IPS-NIHi7 (cell line): ENCODE measurements at regions not wholly inside any gene's neighbourhood (a gene's known extent, or its start where the extent isn't known, plus 50 kb on each side); places are given as distances from the start of the nearest gene placed in this dataset.
"Not testable (repeated sequence)": the region's sequence is repeated elsewhere in the genome, so short reads cannot be mapped to it uniquely, and the experiment has no call there.

Source experiments
- DNase-seq: peaks from one replicate; pipeline ENCODE4 v3.0.0; 2012; ENCODE audit warnings: mixed read lengths; ENCODE audit errors: extremely low spot score

DNA sequence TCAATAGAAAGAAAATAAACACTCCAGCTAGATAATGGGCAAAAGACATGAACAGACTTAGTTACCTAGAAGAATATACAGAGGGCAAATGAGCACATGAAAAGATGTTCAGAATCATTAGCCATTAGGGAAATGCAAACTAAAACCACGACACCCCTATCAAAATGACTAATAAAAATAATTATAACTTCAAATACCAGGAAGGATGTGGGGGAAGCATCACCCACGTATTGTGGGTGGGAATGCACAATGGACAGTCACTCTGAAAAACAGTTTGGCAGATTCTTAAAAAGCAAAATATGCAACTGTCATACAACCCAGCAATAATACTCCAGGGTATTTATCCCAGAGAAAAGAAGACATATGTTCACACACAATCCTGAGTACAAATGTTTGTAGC is 92.6 kb downstream of the DLL1 start:
- DNase-seq: no peak

DNA sequence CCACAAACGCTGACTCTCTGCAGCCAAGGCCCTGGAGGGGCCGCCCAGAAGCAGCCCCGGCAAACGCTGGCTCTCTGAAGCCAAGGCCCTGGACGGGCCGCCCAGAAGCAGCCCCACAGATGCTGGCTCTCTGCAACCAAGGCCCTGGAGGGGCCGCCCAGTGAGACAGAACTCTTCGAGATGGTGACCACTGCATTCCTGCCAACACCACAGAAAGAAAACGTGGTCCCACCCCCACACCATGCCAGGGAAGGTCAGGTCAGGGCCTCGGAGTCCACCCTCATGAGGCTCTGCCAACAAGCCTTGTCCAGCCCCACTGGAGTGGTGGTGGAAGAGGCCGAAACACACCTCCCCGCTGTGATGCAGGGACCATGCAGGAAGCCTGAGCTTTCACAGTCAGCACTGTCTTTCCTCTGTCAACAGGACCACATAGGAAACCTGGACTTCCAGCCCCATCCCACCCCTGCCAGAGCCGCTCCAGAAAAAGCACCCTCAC is 97.5 kb downstream of the DLL1 start:
- no peak for DNase-seq

DNA sequence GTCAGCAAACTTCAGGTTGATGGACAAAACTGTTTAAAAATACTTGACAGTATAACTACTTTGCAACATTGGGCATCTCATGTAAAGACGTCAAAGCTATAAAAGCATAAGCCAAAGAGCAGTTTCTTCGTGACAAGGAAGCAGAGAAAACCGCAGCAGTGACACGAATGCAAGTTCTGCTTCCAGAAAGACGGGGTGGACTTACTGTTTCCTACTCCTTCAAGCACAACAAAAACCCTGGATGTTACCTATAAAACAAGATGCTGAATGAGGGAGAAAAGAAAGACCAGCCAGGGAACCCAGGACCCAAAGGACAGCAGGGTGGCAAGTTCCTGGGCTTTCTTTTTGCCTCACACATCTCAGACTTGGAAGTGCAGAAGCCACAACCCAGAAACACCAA is 98.0 kb downstream of the DLL1 start:
- no peak for DNase-seq

DNA sequence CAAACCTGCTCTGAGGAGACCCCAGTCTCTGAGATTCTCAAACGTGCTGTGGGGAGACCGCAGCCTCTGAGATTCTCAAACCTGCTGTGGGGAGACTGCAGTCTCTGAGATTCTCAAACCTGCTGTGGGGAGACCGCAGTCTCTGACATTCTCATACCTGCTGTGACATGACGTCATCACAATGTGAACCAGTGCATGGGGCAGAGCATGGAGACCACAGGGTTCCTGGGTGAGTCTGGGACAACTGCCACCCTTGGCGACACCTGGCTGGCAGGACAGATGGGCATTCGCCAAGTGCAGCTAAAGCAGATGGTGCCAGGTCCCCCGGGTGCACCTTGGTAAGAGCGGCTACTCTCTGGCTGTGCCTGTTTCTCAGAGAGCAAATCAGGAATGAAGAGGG is 98.8 kb downstream of the DLL1 start:
- DNase-seq: not testable (repeated sequence)

DNA sequence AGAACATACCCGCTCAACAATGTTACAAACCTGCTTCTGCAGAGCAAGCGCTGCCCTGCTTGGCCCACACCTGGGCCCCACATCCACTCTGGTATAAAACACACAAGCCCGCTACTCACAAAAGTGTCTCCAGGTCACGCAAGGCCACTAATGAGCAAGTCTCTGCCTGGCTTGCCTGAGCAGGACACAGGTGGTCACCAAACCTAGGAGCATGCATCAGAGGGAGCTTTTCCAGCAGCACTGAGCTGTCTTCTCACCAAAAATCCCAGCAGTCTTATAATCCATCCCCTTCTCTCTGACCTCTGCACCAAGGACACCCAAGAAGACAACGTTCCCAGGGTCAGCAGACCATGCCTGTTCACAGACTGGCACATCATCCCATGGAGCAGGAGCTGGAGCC is 100.8 kb downstream of the DLL1 start:
- DNase-seq: no peak

DNA sequence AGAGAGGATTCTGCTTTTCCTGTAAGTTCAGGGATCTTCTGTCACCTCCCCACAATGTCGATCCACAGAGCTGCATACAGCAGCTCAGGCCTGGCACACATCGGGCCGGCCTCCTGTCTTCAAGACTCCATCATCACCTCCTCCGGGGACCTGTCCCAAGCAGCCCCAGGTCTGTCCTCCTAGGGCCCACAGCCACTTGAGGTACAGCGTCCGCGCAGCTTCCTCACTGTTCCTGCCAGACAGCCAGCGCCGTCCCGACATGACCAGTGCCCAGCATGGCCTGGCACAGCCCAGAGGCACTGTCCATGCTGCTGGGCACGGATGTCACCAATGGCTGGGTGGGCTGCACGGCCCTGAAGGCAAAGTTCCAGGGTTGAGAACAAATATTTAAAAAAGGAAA is 101.6 kb downstream of the DLL1 start:
- DNase-seq: no peak

DNA sequence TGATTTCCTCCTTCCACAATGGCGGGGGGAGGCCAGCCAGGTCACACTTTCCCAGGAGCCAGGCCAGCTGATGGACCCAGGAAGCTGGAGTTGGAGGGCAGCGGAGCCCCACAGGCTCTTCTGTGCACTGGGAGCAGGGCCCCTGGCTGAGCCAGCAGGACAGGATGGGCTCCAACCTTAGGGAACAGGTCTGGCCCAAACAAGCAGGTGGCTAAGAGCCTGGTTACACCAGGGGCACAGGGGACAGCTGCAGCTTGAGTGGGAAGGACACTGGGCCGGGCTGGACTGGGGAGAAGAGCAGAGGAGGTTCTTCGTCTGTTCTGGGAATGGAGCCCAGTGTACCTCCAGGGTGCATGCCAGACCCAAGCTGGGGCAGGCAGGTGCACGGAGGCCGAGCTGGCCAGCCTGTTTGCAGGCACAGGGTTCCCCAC is 102.3 kb downstream of the DLL1 start:
- no peak for DNase-seq

DNA sequence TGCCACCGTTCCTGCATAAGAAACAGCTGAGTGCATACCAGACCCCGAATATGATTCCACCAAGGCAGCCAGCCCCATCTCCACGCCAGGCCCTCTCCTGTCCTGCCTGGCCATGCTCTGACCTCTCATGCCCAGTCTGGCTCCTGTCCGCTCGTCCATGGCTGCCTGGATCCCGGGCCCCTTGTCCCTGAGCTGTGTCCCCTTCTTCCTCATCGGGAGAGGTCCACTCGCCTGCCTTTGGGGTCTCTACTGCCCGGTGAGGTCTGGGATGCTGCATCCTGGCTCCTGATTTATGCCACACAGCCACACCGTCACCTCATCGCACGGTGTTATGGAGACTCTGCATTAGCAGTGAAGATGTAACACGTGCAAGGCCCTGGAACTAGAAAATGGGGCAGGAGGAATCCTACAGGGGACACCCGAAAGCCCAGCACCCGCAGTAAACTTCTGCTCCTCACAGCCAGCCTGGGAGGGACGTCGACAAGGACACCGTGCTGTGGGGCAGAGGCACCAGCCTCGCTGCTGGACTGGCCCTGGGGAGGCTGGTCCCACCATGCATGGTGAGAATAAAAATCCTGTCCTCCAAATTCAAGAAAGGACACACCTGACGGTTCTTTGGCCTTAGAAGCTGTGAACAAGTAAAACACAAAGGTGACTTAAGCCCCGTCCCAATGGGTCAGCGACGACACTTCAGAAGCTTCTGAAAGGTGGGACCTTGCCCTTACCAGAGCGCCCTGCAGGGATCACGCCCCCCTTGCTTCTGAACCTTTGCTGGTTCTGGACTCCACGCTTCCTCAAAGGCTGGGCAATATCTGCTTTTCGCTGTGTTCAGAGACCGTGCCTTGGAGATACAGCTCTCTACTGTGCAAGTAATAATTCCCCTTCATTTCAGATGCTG is 103.0 kb downstream of the DLL1 start:
- DNase-seq: no peak

DNA sequence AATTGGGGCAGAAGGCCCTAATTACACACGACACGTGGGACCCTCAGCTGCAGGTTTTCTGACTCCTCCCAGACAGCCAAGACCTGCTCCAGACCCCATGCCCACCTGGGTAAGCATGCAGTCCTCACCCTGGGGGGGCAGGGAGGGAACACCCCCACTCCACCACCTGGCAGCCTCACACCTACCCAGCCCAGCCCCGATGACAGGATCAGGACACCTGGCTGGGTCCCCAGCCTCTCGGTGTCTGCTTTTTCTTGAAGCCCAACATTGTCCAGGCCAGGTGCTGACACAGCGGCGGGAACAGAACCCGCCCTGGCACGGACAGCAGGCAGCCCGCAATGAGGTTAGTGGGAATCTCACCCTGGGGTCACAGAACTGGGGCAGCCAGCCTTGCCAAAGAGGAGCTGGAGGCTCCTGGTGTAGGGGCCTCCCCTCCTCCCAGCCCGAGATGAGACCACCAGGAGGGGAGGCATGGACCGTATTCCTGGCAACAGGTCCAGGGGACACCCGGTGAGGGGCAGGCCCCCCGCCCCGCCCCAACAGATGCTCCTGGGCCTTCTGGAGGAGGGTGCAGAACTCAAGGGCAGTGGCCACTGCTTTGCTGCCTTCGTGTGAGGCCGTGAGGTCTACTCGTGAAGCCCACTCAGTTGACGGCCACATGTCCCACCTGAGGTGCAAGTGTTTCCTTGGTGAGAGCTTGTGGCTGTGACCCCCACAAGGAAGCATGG is 103.8 kb downstream of the DLL1 start:
- no peak for DNase-seq

DNA sequence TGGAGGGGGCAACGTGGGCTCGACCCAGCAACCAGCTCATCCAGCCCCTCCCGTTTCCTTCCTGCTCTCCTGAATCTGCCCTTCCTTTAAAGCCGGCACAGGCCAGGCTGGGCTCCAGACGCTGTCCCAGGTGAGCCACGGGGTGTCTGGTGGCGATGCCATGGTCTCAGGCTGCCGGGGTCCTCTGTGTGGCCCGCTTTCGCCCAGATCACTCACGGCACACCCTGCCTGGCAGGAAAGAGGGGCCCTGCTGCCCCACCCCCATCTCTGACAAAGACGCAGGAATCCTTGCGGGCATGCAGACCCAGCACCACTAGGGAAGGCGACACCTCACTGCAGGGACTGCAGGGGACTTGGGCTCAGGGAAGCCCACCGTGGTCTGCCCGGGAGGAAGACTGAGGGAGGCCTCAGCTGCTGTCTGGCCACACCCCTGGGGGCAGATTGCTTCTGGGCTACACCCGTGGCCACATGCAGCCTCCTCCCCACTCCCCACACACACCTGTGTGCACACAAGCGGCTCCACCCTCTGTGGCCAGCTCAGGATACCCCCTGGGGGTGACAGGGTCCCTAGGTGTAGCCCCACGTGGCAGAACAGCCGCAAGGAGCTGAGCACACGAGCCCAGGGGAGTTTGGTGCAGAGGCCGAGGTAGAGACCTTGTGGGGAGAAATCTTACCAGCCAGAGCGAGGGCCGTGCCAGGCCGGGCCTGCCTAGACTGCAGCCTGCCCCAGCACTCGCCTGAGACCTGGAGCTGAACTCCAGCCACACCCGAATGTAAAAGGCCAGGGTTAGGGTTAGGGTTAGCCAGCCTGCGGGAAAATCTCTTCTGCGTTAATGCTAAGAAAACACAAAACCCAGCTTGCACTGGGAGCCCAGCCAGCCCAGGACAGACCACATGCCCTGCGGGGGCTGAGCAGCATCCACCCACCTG is 104.6 kb downstream of the DLL1 start:
- no peak for DNase-seq

DNA sequence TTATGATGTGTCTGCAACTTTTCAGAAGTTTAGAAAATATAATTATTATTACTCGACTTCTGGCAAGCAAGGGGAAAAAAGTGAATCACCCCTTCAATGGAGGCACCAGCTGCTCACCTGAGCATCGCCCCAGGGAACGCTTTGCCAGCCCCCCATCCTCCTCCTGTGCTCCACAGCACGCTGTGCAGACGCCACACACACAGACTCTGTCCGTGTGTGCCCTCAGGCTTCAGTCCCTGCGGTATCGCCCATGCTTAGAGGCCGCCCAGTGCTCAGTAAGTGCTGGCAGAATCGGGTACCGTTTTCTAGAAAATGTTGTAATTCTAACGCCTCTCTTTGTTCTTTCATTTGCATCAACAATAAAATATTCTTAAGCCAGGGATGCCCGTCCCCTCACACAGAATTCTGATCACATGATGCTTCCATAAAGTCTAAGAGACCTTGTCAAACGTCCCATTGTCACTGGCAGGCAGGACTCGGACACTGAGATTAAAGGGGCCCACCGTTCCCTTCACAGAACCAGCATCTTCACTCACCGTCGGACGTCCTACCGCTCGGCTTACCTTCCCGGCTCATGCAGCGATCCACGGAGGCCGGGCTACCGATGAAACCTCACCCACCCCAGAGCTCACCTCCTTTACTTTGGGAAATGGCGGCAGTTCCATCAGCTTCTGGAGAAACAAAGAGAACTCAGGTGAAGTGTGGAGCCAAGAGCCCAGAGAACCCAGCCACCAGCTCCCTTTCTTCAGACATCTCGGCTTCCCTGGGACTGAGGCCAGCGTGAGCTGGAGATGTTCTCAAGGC is 105.5 kb downstream of the DLL1 start:
- DNase-seq: no peak

DNA sequence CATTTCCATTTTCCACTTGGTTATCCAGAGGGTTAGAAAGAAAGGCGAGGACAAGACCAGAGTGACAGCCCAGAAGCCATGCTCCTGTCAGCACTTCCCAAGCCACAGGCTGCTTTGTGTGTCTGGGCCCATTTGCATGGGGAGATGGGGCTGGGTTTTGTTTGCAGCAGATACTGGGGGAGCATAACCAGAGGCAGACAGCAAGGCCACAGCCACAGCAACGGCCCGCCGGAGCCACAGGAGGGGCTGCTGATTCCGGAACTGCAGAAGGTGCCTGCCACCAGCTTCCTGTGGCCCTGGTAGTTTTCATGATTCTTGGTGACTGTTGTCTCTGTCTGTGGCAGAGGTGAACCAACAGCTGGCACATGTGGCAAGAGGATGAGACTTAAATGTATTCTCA is 106.6 kb downstream of the DLL1 start:
- DNase-seq: no peak

DNA sequence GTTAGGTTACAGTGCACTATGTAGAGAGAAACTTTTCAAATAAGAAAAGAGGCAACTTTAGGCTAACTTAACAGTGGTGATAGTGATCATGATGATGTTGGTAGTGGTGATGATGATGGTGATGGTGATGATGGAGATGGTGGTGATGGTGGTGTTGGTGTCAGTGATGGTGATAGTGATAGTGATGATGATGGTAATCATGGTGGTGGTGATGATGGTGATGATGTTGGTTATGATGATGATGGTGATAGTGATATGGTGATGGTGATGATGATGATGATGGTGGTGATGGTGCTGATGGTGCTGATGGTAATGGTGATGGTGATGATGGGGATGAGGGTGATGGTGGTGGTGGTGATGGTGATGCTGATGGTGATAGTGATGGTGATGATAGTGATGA is 107.4 kb downstream of the DLL1 start:
- DNase-seq: no peak

DNA sequence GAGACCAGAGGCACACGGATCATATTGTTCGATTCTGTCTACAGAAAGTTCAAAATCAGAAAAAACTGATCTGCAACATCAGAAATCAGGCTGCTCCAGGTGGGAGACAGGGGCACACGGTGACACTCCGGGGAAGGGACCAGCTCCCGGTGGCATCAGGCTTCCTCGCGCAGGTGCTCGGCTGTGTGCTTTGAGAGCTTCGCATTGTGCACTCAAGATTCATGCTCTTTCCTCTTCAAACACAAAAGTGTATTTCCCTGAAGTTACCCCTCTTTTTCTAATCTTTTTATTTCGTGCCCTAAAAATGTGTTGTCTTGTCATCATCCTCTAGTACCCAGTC is 108.1 kb downstream of the DLL1 start:
- DNase-seq: no peak

DNA sequence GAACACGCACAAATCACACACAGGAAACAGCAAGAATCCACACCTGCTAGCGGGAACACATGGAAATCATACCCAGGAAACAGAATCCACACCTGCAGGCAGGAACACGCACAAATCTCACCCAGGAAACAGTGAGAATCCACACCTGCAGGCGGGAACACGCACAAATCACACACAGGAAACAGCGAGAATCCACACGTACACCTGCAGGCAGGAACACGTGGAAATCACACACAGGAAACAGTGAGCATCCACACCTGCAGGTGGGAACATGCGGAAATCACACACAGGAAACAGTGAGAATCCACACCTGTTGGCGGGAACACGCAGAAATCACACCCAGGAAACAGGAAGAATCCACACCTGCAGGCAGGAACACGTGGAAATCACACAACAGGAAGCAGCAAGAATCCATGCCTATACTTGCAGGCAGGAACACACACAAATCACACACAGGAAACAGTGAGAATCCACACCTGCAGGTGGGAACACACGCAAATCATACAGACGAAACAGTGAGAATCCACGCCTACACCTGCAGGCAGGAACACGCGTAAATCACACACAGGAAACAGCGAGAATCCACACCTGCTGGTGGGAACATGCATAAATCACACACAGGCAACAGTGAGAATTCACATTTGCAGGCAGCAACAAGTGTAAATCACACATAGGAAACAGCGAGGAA is 108.6 kb downstream of the DLL1 start:
- no peak for DNase-seq

DNA sequence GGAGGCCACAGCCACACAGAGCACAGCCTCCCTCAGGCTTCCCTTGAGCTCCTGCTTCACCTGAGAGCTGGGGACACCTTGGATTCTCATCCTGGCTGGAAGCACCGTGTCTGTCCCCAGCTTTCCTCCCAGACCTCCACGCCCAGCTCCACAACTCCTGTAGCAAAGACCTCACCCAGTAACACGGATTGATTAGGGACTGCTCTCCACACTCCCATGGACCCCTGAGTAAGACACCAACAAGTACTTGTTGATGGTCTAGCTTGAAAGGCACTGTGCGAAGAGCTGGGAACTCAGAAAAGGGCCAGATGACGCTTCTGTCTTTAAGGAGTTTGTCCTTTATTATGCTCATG is 109.6 kb downstream of the DLL1 start:
- DNase-seq: no peak

DNA sequence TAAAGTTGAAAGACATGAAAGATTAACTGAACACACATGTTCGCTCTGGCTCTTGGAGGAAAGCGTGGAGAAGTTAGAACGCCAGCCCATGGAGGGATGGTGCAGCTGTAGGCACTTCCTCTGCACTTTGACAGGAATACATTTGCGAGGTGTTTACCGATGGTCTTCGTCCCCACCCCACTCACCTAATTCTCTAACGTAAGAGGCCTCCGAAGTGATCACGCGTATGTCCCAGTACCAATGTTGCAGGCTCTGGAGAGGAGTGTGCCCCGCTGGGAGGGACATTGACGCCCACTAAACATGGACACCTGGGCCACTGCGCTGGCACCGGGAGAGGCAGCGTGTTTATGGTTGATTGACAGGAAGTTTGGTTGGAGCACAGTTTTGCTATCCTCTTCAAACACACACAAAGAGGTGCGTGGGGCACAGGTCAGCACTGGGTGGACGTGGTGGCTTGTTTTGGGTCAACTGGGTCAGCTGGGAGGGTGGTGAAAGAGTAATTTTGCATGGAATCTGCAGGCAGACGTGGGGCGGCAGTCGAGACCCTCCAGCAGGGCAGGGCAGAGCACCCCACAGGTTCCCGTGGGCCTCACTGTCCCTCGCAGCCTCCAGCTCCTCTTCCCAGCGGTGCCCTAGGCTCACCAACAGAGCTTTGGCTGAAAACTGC is 110.1 kb downstream of the DLL1 start:
- no peak for DNase-seq

DNA sequence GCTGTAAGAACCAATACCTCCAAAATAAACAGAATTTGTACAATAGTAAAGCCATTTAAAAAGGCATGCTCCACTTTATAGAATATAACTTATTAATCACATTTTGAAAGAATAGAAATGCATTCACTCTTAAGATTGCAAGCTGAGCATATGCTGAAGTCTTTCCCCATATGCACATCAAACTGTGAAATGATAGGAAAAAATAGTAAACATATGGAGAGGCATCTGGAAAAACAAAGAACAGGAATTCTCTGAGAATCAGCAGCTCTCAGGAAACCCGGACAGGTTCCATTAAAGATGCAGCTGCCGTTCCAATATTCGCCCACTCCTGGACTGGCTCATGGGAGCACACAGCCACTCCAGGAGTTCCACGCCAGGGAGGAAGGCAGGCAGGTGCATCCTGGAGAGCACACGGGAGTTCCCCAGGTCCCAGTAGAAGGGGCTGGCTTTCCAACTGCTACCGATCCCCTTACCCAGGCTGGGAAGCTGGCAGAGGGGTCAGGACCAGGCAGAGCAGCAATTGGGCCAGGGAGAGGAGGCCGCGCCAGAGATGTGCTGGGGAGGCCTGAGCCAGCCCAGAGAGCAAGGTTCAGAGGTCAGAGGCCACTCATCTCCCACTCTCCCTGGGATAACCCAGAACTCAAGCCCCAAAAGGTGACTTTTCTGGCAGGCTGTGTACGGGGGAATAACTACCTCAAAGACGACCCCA is 111.1 kb downstream of the DLL1 start:
- no peak for DNase-seq
